ENCODE measurements at regions not wholly inside any gene's neighbourhood (a gene's known extent, or its start where the extent isn't known, plus 50 kb on each side); places are given as distances from the start of the nearest gene placed in this dataset.
"Not testable (repeated sequence)": the region's sequence is repeated elsewhere in the genome, so short reads cannot be mapped to it uniquely, and the experiment has no call there.

DNA sequence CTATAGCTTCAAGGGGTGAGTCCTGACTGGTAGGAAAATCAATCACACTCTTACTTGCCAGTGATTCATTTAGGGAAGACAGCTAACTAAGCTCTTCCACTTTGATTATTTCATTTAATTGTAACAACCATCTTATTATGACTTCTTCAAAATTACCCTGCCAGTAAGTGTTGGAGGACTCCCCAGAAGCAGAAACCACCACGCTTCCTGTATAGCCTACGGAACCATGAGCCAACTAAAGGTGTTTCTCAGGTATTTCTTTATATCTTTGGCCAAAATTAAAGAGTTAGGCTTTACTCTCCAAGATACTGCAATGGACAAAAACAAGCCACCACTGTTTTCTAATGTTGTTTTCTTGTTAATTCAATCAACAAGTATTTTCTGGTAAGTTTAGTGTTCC lies 61.0 kb downstream of the FOXD4L5 start:
- H3K27ac ChIP-seq (ENCODE audit: low read depth, low read length); POLR2A ChIA-PET (ENCODE audit: partially characterized antibody); H3K36me3 ChIP-seq (ENCODE audit: insufficient read depth, low read length); H3K9me3 ChIP-seq (ENCODE audit: control insufficient read depth in 1 of 2, low read length in 2 of 2); H3K27ac Mint-ChIP-seq; CTCF ChIA-PET (ENCODE audit: partially characterized antibody); H3K27me3 Mint-ChIP-seq; H3K4me3 ChIP-seq (ENCODE audit: low read length in 2 of 2); H3K9me3 Mint-ChIP-seq; H3K4me1 ChIP-seq (ENCODE audit: insufficient read depth, low read length); intact Hi-C loops (cut with micrococcal nuclease); H3K4me3 Mint-ChIP-seq; H3K36me3 Mint-ChIP-seq; H3K4me1 Mint-ChIP-seq; H3K27me3 ChIP-seq (ENCODE audit: insufficient read depth, low read length): not testable (repeated sequence)
- DNase-seq, result peak in 3 of 5 donors; percentile 0 to 7 (median 1)

DNA sequence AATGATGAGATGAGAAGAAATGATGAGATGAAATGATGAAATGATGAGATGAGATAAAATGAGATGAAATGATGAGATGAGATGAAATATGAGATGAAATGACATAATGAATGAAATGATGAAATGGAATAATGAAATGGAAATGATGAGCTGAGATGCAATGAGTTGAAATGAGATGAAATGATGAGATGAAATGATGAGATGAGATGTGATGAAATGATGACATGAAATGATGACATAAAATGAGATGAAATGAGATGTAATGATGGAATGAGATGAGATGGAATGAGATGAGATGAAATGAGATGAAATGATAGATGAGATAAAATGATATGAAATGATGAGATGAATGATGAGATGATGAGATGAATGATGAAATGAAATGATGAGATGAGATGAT lies 76.2 kb downstream of the FOXD4L5 start:
- H3K4me1 Mint-ChIP-seq; H3K36me3 Mint-ChIP-seq; H3K36me3 ChIP-seq (ENCODE audit: insufficient read depth, low read length); H3K4me3 Mint-ChIP-seq; H3K9me3 Mint-ChIP-seq; H3K27ac Mint-ChIP-seq; H3K27me3 ChIP-seq (ENCODE audit: insufficient read depth, low read length); H3K27ac ChIP-seq (ENCODE audit: low read depth, low read length); POLR2A ChIA-PET (ENCODE audit: partially characterized antibody); H3K9me3 ChIP-seq (ENCODE audit: control insufficient read depth in 1 of 2, low read length in 2 of 2); DNase-seq; H3K4me3 ChIP-seq (ENCODE audit: low read length in 2 of 2); H3K27me3 Mint-ChIP-seq; intact Hi-C loops (cut with micrococcal nuclease); H3K4me1 ChIP-seq (ENCODE audit: insufficient read depth, low read length); CTCF ChIA-PET (ENCODE audit: partially characterized antibody): not testable (repeated sequence)

DNA sequence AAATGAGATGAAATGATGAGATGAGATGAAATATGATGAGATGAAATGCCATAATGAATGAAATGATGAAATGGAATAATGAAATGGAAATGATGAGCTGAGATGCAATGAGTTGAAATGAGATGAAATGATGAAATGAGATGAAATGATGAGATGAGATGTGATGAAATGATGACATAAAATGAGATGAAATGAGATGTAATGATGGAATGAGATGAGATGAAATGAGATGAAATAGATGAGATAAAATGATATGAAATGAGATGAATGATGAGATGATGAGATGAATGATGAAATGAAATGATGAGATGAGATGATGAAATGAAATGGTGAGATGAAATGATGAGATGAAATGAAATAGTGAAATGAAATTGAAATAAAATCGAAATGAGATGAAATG lies 77.7 kb downstream of the FOXD4L5 start:
- intact Hi-C loops (cut with micrococcal nuclease); H3K27me3 Mint-ChIP-seq; POLR2A ChIA-PET (ENCODE audit: partially characterized antibody): not testable (repeated sequence)

DNA sequence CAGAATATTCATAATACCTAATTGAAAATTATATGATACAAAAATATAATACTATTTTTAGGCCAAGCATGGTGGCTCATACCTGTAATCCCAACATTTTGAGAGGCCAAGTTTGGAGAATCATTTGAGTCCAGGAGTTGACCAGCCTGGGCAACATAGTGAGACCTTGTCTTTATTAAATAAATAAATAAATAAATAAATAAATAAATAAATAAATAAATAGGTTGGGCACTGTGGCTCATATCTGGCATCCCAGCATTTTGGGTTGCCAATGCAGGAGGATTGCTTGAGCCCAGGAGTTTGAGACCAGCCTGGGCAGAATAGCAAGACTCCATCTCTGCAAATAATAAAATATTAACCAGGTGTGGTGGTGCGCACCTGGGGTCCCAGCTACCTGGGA lies 79.2 kb downstream of the FOXD4L5 start:
- H3K9me3 Mint-ChIP-seq; H3K4me1 Mint-ChIP-seq; H3K27me3 Mint-ChIP-seq; DNase-seq; H3K9me3 ChIP-seq (ENCODE audit: control insufficient read depth in 1 of 2, low read length in 2 of 2); H3K4me3 Mint-ChIP-seq; H3K27ac ChIP-seq (ENCODE audit: low read depth, low read length); intact Hi-C loops (cut with micrococcal nuclease); H3K4me3 ChIP-seq (ENCODE audit: low read length in 2 of 2); H3K27me3 ChIP-seq (ENCODE audit: insufficient read depth, low read length); POLR2A ChIA-PET (ENCODE audit: partially characterized antibody); H3K36me3 ChIP-seq (ENCODE audit: insufficient read depth, low read length); CTCF ChIA-PET (ENCODE audit: partially characterized antibody); H3K36me3 Mint-ChIP-seq; H3K27ac Mint-ChIP-seq; H3K4me1 ChIP-seq (ENCODE audit: insufficient read depth, low read length): not testable (repeated sequence)

More for the DNA sequence above, 77.7 kb downstream of the FOXD4L5 start:
- H3K36me3 Mint-ChIP-seq; CTCF ChIA-PET (ENCODE audit: partially characterized antibody); H3K9me3 ChIP-seq (ENCODE audit: control insufficient read depth in 1 of 2, low read length in 2 of 2); H3K27ac ChIP-seq (ENCODE audit: low read depth, low read length); H3K4me1 ChIP-seq (ENCODE audit: insufficient read depth, low read length); H3K4me3 ChIP-seq (ENCODE audit: low read length in 2 of 2); H3K36me3 ChIP-seq (ENCODE audit: insufficient read depth, low read length); DNase-seq; H3K9me3 Mint-ChIP-seq; H3K27ac Mint-ChIP-seq; H3K4me1 Mint-ChIP-seq; H3K27me3 ChIP-seq (ENCODE audit: insufficient read depth, low read length); H3K4me3 Mint-ChIP-seq: not testable (repeated sequence)

DNA sequence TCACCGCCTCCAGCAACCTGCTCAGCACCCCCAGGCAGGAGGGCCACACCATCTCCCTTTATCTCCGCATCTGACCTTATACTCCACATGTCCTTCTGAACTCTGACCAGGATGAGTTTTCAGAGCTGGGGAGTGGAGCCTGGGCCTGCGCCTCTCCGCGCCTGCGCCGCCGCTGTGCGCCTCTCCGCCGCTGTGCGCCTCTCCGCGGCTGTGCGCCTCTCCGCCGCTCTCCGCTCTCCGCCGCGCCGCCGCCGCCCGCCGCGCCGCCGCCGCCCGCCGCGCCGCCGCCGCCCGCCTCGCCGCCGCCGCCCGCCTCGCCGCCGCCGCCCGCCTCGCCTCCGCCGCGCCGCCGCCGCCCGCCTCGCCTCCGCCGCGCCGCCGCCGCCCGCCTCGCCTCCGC lies 89.2 kb downstream of the FOXD4L5 start:
- H3K27ac Mint-ChIP-seq; H3K27me3 ChIP-seq (ENCODE audit: insufficient read depth, low read length); CTCF ChIA-PET (ENCODE audit: partially characterized antibody); H3K4me1 Mint-ChIP-seq; H3K9me3 ChIP-seq (ENCODE audit: control insufficient read depth in 1 of 2, low read length in 2 of 2); H3K9me3 Mint-ChIP-seq; DNase-seq; H3K27ac ChIP-seq (ENCODE audit: low read depth, low read length); H3K4me1 ChIP-seq (ENCODE audit: insufficient read depth, low read length); H3K4me3 Mint-ChIP-seq; H3K36me3 ChIP-seq (ENCODE audit: insufficient read depth, low read length); H3K27me3 Mint-ChIP-seq; H3K4me3 ChIP-seq (ENCODE audit: low read length in 2 of 2); intact Hi-C loops (cut with micrococcal nuclease); H3K36me3 Mint-ChIP-seq; POLR2A ChIA-PET (ENCODE audit: partially characterized antibody): not testable (repeated sequence)

DNA sequence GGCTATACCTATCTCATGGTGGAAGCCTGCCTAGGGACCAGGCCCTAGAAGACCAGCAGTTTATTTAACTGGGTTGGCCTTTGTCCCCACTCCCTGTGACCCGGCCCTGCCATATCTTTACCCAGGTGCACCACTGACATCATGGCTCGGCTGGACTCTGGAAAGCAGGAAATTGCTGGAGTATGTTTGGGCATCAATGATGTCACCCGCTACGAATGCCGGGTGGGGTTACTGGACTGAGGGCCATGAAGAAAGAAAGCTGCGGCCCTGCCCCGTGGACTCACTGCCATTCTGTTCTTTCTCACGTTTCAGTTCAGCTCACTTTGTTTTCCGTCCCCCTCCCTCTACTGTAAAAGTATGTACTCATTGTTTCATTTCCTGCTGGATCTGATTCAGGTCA lies 129.1 kb downstream of the FOXD4L5 start:
- H3K36me3 Mint-ChIP-seq; H3K9me3 Mint-ChIP-seq; H3K9me3 ChIP-seq (ENCODE audit: control insufficient read depth in 1 of 2, low read length in 2 of 2); intact Hi-C loops (cut with micrococcal nuclease); H3K27ac Mint-ChIP-seq; H3K4me1 ChIP-seq (ENCODE audit: insufficient read depth, low read length); DNase-seq; POLR2A ChIA-PET (ENCODE audit: partially characterized antibody); H3K4me1 Mint-ChIP-seq; CTCF ChIA-PET (ENCODE audit: partially characterized antibody); H3K27ac ChIP-seq (ENCODE audit: low read depth, low read length); H3K36me3 ChIP-seq (ENCODE audit: insufficient read depth, low read length); H3K27me3 Mint-ChIP-seq; H3K4me3 Mint-ChIP-seq; H3K4me3 ChIP-seq (ENCODE audit: low read length in 2 of 2); H3K27me3 ChIP-seq (ENCODE audit: insufficient read depth, low read length): not testable (repeated sequence)

All from CD4-positive, alpha-beta memory T cell (primary cell).